Bronchial epithelial cell (primary cell): ENCODE measurements at regions not wholly inside any gene's neighbourhood (a gene's known extent, or its start where the extent isn't known, plus 50 kb on each side); places are given as distances from the start of the nearest gene placed in this dataset.
A peak's percentile ranks its signal among the peaks of the same experiment; 100 is the strongest.

Source experiments
- DNase-seq: peaks from one replicate; pipeline ENCODE4 v3.0.0-alpha.2; 2010; ENCODE audit warnings: low read depth
- FAIRE-seq: peaks from 2 replicates; lab custom pipeline; 2011; peaks lifted over from hg19 to GRCh38; lab: Jason Lieb, UNC
- H3K27me3 ChIP-seq: 2 replicates; pipeline ENCODE4 v1.5.1; 2011; ENCODE audit warnings: low read length; ENCODE audit not compliant: control insufficient read depth, insufficient read depth
- H3K36me3 ChIP-seq: 2 replicates; pipeline ENCODE4 v1.5.1; 2011; ENCODE audit warnings: low read length; ENCODE audit not compliant: control insufficient read depth, insufficient read depth
- H3K4me3 ChIP-seq: 2 replicates; pipeline ENCODE4 v1.5.1; 2011; ENCODE audit warnings: mild to moderate bottlenecking, low read depth, low read length, control low read depth
- CTCF ChIP-seq: IDR thresholded peaks from 2 replicates; pipeline ENCODE4 v1.5.1; 2011; ENCODE audit warnings: mild to moderate bottlenecking, moderate library complexity, low read length, control low read depth, inconsistent platforms; ENCODE audit not compliant: insufficient read depth, severe bottlenecking

GRCh38 chr3:41044523-41044922 is 154.8 kb upstream of the CTNNB1 start:
- FAIRE-seq (no peak), DNase-seq (no peak)
- Histone ChIP-seq H3K36me3 (no peaks in the 10 kb centered on the region), H3K27me3 (no peaks in the 10 kb centered on the region), H3K4me3 (no peak overlapping the region)
- no peak for TF ChIP-seq CTCF

DNA sequence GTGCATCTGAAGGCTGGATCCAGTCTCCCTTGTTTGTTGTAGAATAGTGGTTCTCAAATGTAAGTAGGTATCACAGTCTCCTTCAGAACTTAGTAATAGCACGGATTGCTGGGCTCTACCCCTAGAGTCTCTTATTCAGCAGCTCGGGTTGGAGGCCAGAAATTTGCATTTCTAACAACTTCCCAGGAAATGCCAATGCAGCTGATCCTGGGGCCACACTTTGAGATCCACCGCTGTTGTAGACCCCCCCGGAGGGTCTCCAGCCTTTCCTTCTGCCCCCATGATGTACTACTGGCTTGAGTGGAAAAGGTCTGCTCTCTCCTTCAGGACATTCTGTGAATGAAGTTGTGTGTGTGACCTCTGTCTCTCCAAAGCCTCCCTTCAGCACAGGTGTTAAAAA is 153.8 kb upstream of the CTNNB1 start:
- Histone ChIP-seq H3K27me3 (no peaks in the 10 kb centered on the region), H3K4me3 (no peak overlapping the region), H3K36me3 (no peaks in the 10 kb centered on the region)
- no peak for TF ChIP-seq CTCF
- no peak for FAIRE-seq
- no peak for DNase-seq

DNA sequence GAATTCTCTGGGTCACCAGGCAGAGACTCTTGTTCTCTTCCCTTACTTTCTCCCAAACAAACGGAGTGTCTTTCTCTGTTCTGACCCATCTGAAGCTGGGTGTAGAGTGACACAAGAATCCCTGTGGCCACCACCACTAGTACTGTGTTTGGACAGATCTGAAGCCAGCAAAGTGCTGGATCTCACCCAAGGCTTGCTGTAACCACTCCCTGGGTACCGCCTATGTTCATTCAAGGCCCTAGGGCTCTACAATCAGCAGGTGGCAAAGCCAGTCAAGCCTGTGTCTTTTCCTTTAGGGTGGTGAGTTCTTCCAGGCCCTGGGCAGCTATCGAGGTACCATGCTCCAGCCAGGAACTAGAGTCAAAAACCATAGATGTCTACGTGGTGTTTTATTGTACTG is 149.2 kb upstream of the CTNNB1 start:
- no peaks in the 10 kb centered on the region for H3K27me3 ChIP-seq
- no peak overlapping the region for H3K4me3 ChIP-seq
- DNase-seq, result peak; percentile 8
- TF ChIP-seq CTCF, result no peak
- FAIRE-seq, result peak; percentile 76
- no peaks in the 10 kb centered on the region for H3K36me3 ChIP-seq

GRCh38 chr3:41053220-41053619 is 146.1 kb upstream of the CTNNB1 start:
- TF ChIP-seq CTCF, result no peak
- DNase-seq (peak; percentile 40), FAIRE-seq (peak; percentile 23)
- no peaks in the 10 kb centered on the region for H3K36me3 ChIP-seq
- H3K4me3 ChIP-seq, result no peak overlapping the region
- H3K27me3 ChIP-seq, result no peaks in the 10 kb centered on the region

DNA sequence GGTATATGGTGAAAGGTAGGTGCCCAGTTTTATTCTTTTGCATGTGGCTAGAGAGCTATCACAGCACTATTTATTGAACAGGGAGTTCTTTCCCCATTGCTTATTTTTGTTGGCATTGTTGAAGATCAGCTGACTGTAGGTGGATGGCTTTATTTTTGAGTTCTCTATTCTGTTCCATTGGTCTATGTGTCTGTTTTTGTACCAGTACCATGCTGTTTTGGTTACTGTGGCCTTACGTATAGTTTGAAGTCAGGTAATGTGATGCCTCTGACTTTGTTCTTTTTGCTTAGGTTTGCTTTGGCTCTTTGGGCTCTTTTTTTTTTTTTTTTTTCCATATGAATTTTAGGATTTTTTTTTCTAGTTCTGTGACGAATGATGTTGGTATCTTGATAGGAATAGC is 139.2 kb upstream of the CTNNB1 start:
- no peak for DNase-seq
- H3K4me3 ChIP-seq, result no peak overlapping the region
- no peak for TF ChIP-seq CTCF
- no peak for FAIRE-seq
- H3K36me3 ChIP-seq, result no peaks in the 10 kb centered on the region
- H3K27me3 ChIP-seq, result no peaks in the 10 kb centered on the region

DNA sequence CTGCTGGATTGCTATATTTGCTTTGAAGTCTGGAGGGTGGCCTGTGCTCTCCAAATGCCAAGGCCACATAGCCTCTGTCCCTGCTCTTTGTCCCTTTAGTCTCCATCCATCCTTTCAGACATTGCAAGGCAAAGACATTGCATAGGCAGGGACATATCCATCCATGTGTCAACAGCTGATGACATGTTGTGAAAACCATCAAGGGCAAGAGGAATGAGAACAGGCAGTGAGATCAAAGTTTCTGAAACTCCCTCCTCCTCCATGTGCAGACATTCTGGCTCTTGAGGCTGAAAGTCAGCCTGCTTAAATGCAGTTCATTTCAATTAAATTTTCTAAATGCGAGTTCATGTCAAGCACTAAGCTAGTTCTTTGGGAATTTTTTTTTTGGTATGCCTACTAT is 135.2 kb upstream of the CTNNB1 start:
- Histone ChIP-seq H3K27me3 (no peaks in the 10 kb centered on the region), H3K4me3 (no peak overlapping the region), H3K36me3 (no peaks in the 10 kb centered on the region)
- FAIRE-seq (no peak), DNase-seq (no peak)
- TF ChIP-seq CTCF, result no peak
